Activated CD4-positive, alpha-beta T cell treated with anti-CD3 and anti-CD28 coated beads, Interleukin-10, Interleukin-2, amounts not matched to agents 100 ng/mL and 50 ng/mL, durations not matched to agents 16 hours and 8 hours (primary cell): ENCODE measurements at regions not wholly inside any gene's neighbourhood (a gene's known extent, or its start where the extent isn't known, plus 50 kb on each side); places are given as distances from the start of the nearest gene placed in this dataset.

Experiments
- DNase-seq: peaks from one replicate; pipeline ENCODE4 v3.0.0-alpha.2; 2020

DNA sequence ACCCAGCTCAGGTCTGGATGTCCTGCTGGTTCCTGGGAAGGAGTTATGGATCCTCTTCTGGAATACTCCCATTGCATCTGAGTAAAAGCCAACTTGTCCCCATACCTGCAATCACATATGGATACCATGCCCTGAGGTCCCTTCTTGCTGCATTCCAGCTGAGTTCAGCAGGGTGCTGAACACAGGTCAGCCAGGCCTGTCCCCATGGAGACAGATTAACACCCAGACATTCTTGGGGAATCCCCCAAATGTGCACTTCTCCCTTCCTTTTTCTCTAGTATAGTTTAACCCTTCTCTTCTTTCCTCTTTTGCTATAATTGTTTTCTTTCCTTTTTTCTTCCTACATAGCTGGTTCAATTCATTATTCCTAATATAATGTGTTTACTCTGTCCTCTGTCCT, 799.6 kb upstream of the HS6ST1 start:
- no peak for DNase-seq

DNA sequence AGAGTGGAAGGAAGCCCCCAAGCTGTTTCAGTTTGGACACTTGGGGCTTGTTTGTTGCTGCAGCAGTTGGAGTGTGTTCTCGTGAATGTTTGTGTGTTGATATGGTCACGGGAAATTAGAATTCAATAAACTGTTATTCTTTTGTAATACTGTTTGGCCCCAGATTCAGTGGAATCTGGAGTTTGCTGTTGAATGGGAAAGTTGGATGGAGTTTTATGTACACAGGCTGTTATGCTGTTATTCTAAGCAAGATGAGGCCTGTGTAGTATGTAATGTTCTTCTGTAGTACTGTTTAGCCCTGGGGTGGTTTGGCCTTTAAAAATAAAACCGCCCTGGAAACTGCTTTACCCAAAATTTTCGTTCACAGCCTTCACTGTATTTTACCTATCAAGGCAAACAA, 810.4 kb upstream of the HS6ST1 start:
- DNase-seq = no peak

DNA sequence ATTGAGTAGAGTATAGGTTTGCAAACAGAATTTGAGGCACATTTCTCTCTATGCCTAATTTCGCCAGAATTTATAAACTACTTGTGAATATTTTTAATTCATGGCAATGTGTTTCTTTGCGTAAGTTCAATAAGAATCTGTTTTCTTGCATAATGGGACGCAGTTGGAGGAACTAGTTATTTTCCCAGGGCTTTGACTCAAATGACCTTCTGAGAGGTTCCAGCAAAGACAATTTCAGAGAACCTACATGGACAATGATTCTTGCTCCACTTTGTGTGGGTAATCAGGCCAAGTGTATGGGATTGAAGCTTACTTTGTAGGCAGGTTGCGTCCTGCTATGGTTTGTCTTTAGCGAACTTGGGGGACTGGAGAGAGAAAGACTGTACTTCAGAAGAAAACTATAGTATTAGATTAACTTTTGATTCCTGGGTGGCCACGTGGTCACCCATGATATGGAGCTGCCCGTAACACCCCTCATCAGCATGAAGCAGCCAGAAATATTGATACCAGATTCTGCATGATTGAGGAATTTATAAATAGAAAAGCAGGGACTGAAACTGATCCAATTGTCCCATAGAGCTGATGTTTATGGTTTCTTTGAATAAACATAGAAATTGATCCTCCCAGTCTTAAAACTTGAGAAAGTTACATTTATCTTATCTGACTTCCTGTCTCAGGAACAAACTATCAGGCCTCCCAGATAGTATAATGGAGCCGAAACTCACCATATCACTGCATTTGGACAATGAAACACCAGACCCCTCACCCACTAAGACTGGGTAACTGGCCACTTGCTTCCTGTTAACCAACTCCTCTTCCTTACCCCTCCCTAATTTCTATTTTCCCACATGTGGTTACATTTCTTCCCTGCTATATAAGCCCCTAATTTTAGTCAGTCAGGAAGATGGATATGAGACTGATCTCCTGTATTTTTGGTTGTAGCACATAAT, 815.3 kb upstream of the HS6ST1 start:
- no peak for DNase-seq

DNA sequence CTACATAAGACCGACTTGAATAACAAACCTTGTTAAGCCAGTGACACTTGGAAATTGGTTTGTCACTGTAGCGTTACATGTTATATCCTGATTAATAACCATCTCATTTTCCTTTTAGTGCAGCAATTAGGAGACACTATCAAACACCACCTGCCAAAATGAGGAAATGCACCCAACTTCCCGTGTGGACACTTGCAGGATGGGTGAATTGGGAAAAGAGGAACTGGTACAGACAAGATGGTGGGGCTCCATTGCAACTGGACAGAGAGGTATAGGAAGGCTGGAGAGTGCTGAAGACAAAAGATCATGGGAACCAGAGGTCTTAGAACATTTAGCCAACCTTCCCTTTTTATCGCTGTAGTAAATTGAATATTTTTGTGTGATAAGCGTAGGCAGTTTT, 816.3 kb upstream of the HS6ST1 start:
- no peak for DNase-seq

DNA sequence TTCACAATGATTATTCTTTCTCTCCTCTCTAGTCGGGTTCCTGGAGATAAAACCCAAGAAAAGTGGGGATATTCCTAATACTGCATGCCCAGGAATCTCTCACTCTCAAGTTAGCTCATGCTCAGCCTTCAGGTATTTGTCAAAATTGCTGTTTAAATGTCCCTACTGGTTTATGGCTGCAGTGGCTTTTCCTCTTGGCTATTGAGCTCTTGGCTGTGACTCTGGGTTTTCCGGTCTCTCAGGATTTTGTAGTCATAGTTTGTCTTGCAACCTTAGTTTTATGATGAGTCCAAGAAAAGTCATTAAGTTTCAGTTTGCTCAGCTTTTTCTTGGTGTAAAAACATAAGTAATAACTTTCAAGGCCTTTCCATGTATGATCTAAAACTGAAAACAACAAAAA, 820.7 kb upstream of the HS6ST1 start:
- no peak for DNase-seq

DNA sequence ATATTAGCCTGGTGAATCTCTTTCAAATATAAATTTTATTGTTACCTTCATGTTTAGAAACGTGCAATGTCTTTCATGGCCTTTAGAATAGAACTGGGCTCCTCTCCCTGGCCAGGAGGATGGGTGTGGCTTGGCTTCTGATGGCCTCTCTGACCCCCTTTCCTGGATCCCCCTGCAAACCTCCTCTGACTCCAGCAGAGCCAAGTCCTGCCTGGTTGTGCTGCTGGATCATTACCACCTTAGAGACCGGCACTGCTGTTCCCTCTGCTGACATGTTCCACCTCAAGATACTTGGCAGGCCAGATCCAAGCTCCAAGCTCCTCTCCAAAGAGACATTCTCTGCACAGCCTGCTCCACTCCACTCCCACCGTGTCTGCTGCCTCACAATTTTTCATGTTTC, 823.8 kb upstream of the HS6ST1 start:
- no peak for DNase-seq

DNA sequence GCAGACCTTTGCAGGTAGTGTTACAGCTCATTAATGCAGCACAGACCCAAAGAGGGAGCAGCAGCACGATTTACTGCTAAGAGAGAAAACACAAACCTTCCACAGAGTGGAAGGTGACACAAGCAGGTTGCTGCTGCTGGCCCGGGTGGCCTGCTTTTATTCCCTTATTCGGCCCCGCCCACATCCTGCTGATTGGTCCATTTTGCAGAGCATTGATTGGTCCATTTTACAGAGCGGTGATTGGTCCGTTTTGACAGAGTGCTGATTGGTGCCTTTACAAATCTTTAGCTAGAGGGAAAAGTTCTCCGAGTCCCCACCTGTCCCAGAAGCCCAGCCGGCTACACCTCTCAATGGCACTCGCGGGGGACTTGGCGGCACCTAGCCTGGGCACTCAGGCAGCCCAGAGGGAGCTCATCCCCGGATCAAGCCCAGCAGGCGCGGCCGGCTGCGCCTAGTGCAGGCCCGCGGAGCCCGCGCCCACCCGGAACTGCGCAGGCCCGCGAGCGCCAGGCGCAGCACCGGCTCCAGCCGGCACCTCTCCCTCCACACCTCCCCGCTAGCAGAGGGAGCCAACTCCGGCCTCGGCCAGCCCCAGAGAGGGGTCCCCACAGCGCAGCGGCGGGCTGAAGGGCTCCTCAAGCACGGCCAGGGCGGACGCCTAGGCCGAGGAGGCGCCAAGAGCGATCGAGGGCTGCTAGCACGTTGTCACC, 825.6 kb upstream of the HS6ST1 start:
- DNase-seq = no peak

DNA sequence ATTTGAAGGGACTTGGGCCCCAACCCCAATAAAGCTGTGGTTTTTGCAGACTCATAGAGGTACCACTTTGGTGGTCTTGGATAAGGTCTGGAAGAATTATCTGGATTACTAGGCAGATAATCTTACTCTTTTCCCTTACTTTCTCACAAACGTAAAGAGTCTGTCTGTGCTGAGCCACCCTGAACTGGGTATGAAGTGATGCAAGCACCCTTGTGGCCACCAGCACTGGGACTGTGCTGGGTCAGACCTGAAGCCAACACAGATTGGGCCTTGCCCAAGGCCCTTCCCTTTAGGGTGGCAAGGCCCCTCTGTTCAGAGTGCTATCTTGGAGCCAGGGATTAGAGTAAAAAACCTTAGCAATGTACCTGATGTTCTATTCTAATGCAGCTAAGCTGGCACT, 827.0 kb upstream of the RAB6C start:
- no peak for DNase-seq

DNA sequence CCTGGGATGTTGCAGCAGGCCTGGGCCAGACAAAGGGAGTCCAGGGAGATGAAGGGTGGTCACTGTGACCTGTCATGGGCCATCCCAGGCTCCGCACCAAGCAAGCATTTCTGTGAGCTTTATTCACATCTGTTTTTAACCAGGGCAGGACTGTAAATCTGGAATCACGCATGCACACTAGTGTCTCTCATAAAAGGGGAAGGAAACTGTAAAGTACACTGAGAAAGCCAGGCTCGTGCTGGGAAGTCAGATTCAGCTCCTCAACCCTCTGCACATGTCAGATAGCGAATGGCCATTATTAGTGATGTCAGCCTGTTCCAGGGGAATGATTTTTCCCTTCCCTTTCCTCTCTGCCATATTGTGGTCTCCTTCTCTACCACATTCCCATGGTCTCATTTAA, 818.6 kb upstream of the RAB6C start:
- no peak for DNase-seq

DNA sequence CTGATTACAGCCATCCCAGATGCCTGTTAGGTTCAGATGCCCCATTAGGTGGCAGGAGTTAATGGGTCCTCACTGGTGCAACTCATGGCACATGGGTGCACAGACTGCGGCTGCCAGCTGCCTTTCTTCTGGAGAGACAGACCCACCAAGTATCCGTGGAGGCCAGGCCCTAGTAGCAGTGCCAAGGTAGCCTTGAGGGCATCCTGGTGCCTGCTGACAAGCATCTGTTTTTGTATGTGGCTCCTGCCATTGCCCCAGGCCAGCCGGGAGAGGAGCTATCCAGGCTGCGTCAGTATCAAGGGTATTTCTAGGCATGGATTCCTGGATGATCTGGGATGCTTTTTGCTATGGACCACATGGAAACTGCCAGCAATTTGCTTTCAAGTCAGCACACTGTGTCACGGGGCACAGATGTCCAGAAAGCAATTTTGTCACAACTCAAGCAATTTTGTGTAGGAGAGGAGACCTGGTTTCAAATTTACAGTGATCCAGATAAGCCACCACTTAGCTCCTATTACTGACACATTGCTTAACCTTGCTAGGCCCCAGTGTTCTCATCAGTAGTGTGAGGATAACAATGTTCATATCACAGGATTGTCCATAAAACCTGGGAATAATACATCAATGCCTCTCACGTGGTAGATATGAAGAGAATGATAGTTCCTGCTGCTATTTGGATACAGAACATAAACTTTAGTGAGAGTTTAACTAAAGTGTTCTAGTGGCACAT, 815.1 kb upstream of the RAB6C start:
- no peak for DNase-seq

DNA sequence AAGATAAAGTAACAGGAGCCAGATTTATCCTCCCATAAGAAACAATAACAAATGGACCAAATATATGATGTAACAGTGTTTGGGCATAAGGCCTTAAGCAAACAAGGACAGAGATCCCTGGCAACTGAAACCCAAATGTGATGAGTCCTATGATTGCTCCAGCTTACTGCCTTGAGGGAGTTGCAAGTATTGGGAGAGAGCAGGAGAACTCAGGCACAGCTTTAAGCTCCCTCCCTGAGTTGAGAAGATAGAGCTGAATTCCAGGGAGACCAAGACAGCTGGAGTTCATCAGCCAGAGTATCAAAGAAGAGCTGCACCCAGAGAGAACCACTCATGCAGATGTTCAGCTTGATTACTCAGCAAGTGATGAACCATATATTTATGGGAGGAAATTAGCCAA, 814.5 kb upstream of the RAB6C start:
- DNase-seq = no peak

DNA sequence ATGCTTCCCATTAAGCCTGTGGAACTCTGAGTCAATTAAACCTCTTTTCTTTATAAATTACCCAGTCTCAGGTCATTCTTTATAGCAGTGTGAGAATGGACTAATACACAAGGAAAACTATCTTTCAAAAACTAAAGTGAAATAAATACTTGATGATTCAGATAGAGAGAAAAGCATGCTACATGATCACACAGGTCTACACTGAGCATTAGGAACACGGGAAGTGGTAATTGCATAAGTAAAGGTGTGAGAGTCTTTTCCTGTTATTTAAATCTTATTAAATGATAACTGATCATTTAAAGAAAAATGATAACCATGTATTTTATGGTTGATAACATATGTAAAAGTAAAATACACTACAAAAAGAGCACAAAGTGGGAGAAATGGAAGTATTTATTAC, 812.0 kb upstream of the RAB6C start:
- DNase-seq = no peak

DNA sequence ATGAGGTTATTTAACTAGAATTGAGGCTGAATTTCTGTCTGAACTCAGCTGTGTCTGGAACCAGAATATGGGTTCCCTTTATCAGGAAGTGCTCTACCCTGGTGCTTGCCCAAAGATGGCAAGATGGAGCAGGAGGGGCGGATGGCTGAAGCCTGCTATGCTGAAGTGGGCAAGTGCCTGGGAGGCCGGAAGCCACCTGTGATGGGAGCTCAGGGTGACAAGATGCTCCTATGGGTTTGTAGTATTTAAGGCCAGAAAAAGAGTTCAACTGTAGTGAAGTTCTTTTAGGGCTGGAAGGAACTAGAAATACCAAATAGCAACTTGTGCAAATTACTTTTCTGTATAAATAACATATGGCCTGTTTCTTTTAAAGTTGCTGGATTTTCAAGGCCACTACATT, 808.9 kb upstream of the RAB6C start:
- no peak for DNase-seq

DNA sequence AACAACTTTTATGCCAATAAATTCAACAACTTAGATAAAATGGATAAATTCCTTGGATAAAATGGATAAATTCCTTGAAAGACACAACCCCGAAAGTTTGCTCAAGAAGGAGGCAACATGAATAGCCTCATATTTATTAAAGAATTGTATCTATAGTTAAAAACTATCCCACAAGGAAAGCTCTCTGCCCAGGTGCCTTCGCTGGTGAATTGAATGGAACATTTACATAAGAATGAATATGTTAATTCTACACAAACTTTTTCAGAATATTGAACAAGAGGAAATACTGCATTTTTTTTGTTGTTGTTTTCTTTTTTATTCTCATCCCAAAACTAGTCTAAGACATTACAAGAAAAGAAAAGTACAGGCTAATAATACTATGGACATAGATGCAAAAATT, 805.3 kb upstream of the RAB6C start:
- no peak for DNase-seq

DNA sequence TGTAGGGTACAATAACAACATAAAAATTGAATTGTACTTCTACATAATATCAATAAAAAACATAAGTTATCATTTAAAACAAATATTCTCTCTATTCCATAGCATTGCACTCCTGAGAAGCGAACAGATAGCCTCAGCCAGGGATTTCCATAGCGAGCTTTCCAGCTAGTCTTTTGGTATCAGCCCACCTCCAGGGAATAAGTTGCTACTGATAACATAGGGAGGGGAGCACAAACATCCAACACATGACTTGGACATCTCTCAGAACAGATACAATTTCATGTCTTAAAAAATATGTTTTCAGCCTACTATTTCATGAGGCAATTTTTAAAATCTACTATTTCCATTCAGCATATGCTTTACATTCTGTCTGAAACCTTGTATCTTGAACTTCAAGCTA, 804.4 kb upstream of the RAB6C start:
- DNase-seq = no peak

DNA sequence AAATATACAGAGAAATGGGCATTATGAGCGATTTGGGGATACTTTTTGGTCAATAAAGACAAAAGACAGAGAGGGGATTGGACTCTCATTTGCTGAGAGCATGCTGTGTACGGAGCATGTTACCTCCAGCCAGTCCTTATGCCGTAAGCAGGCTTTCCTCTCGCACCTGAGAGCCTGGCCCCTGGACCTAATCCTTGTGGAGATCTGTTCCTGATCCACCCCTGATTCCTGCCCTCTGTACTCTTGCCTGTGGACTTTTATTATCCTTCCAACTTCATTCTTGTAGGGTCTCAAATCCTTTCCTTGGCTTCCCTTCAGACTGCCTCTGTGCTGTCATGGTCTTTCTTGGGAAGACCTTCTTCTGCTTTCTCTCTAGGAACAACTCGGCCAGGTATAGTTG, 803.1 kb upstream of the RAB6C start:
- DNase-seq = no peak

DNA sequence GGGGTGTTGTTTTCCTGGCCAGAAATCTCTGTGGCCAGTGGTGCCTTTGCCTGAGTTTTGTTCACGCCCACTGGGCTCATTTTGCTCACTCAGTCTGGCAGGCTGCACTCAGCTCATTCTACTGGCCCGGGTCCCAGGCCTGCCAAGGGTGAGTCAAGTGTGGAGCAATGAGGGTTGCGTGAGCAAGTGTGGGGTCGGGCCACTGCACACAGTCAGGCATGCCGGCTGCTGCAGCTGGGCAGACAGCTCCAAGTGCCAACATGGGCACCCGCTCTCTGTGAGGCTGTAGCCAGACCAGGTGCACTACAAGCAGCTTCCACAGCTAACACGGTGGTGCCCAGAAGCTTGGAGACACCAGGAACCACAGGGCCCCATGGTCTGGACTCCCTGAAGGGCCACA, 801.1 kb upstream of the RAB6C start:
- DNase-seq = no peak

DNA sequence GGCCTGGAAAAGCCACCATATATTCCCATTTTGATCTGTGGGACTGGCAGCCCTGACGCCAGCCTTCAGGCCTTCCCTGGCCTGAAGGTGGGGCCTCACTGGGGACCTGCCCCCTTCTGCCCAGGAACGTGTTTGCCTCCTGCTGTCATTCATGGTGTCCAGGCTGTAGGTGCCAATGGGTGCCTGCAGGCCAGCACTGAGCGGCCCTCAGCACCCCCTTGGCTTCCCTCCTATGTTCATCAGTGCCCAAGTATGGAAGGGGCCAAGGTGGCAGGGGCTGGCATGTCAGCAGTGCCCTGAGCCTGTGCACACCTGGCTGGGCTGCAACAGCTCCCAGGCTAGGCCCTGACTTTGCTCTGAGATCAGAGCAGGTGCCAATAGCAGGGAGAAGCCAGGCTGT, 800.3 kb upstream of the RAB6C start:
- DNase-seq = no peak

DNA sequence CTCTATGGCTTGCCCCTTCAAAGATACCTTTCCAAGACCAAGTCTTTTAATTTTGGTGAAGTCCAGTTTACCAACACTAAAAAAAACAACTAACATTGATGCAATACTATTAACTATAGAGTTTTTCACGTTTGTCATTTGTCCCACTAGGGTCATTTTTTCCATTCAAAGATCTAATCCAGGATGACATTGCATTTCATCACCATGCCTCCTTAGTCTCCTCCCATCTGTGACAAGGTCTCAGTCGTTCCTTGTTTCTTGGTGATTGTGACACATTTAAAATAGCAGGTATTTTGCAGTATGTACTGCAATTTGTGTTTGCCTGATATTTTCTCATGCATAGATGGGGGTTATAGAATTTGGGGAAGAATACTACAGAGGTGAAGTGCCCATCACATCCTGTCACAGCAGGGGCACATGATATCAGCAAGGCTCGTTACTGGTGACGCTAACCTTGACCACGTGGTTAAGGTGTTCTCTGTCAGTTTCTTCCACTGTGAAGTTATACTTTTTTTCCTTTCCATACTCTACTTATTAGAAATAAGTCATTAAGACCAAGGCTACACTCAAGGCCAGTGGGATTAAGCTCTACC, 799.2 kb upstream of the RAB6C start:
- DNase-seq = no peak

DNA sequence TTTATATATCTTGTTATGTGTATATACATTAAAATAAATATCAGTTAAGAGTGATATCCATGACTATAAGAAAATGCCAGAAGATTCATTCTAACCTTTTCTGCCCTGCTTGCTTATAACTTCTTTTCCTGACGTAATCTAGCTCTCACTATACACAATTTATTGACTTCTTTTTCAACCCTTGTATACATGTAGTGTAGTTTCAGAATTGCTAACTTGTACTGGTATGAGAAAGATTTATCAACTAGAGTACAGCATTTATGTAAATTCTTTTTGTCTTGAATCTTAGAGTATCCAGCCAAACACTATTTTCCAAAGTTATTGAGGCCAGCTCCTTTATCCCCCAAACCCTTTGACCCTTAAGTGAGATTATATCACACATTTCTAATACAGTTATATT, 798.0 kb upstream of the RAB6C start:
- no peak for DNase-seq

DNA sequence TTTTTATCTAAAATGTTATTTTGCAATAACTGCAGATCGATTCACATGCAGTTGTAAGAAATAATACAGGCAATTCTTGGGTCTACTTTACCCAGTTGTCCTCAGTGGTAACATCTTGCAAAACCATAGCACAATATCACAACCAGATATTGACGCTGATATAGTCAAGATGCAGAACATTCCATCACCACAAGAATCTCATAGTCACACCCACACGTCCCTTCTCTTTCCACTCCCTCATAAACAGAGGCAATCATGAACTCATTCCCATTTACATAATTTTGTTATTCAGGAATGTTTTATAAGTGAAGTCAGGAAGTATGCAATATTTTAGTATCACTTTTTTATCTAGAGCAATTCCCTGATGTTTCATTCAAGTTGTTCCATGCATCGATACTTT, 797.5 kb upstream of the RAB6C start:
- no peak for DNase-seq

DNA sequence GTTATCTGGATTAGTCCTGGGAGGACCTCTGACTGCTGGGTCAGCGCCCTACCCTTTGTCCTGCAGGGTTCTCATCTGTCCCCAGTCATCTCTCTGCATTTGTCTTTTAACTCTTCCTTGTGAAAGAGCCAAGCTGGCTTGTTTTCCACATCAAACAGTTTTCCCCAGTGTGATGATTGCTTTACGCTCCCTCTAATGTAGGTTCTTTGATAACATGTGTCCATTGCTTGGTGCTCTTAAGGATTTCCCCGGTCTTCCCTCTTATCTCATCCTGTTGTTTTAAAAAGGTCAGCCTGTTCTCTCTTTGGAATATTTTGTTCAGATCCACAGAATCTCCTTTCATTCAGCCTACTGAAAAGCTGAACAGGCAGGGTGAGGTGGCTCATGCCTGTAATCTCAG, 792.1 kb upstream of the RAB6C start:
- DNase-seq = no peak

DNA sequence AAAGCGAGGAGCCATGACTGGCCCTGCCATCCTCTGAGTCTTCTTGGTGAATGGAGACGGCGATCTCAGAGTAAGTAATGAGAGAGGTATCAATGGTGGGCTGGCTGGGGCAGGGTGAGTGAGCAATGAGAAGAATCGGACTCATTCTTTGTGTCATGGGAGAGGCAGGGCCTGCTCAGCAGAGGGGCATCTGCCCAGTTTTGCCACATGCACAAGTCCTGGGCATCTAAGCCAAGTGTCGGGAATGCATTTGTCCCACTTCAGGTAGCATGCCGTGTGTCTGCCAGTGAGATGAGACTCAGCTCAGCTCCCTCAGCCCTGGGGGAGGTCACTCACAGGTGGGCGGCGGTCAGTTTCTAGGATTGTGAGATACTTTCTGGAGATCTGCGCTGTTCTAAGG, 791.0 kb upstream of the RAB6C start:
- no peak for DNase-seq
